ENCODE measurements at regions not wholly inside any gene's neighbourhood (a gene's known extent, or its start where the extent isn't known, plus 50 kb on each side); places are given as distances from the start of the nearest gene placed in this dataset.

- no peaks in the 10 kb centered on the region for H3K79me2 ChIP-seq (ENCODE audit: control insufficient read depth, low read length)
- H3K4me1 ChIP-seq (ENCODE audit: control insufficient read depth, low read length), result no peaks in the 10 kb centered on the region
- H3K4me2 ChIP-seq (ENCODE audit: low read length), result no peak overlapping the region
- TF ChIP-seq EZH2phosphoT487 (IDR thresholded peaks at IDR 0.05; ENCODE audit: borderline replicate concordance, low read length), result no peak
- TF ChIP-seq CTCF (IDR thresholded peaks at IDR 0.05; ENCODE audit: low read depth, low read length, poor library complexity, severe bottlenecking), result no peak
- no peaks in the 10 kb centered on the region for H3K36me3 ChIP-seq (ENCODE audit: control insufficient read depth, low read length)
- H3K9me2 ChIP-seq (replicated peaks; ENCODE audit: control insufficient read depth, low read length), result no peaks in the 10 kb centered on the region
- H3K27me3 ChIP-seq (ENCODE audit: control insufficient read depth, low read length), result no peaks in the 10 kb centered on the region
- H3K4me3 ChIP-seq (ENCODE audit: low read length), result no peak overlapping the region
- H3K27ac ChIP-seq (ENCODE audit: low read depth, low read length), result no peak overlapping the region
- H3K9me3 ChIP-seq (ENCODE audit: control insufficient read depth, insufficient read depth, low read length), result no peaks in the 10 kb centered on the region
- no peaks in the 10 kb centered on the region for H3F3A ChIP-seq (ENCODE audit: control insufficient read depth, insufficient read depth)
- H4K20me1 ChIP-seq (ENCODE audit: control insufficient read depth, insufficient read depth, low read depth, low read length), result no peaks in the 10 kb centered on the region
These were observed 466.9 kb upstream of the SUCLG2 start for GRCh38 chr3:68121287-68121686.

GRCh38 chr3:68116580-68116979 lies 462.2 kb upstream of the SUCLG2 start:
- no peaks in the 10 kb centered on the region for H3K27me3 ChIP-seq (ENCODE audit: control insufficient read depth, low read length)
- H3K27ac ChIP-seq (ENCODE audit: low read depth, low read length), result no peak overlapping the region
- no peaks in the 10 kb centered on the region for H3K79me2 ChIP-seq (ENCODE audit: control insufficient read depth, low read length)
- no peaks in the 10 kb centered on the region for H3K9me2 ChIP-seq (replicated peaks; ENCODE audit: control insufficient read depth, low read length)
- no peaks in the 10 kb centered on the region for H3K4me1 ChIP-seq (ENCODE audit: control insufficient read depth, low read length)
- no peak overlapping the region for H3K4me2 ChIP-seq (ENCODE audit: low read length)
- TF ChIP-seq CTCF (IDR thresholded peaks at IDR 0.05; ENCODE audit: low read depth, low read length, poor library complexity, severe bottlenecking) (no peak), EZH2phosphoT487 (IDR thresholded peaks at IDR 0.05; ENCODE audit: borderline replicate concordance, low read length) (no peak)
- no peaks in the 10 kb centered on the region for H3K36me3 ChIP-seq (ENCODE audit: control insufficient read depth, low read length)
- no peaks in the 10 kb centered on the region for H3F3A ChIP-seq (ENCODE audit: control insufficient read depth, insufficient read depth)
- H3K9me3 ChIP-seq (ENCODE audit: control insufficient read depth, insufficient read depth, low read length), result no peaks in the 10 kb centered on the region
- no peak overlapping the region for H3K4me3 ChIP-seq (ENCODE audit: low read length)
- H4K20me1 ChIP-seq (ENCODE audit: control insufficient read depth, insufficient read depth, low read depth, low read length), result no peaks in the 10 kb centered on the region

GRCh38 chr3:68103811-68104210 lies 449.4 kb upstream of the SUCLG2 start:
- Histone ChIP-seq H4K20me1 (ENCODE audit: control insufficient read depth, insufficient read depth, low read depth, low read length) (no peaks in the 10 kb centered on the region), H3K79me2 (ENCODE audit: control insufficient read depth, low read length) (no peaks in the 10 kb centered on the region), H3K4me3 (ENCODE audit: low read length) (no peak overlapping the region), H3F3A (ENCODE audit: control insufficient read depth, insufficient read depth) (no peaks in the 10 kb centered on the region), H3K9me3 (ENCODE audit: control insufficient read depth, insufficient read depth, low read length) (peaks cover 5% of the 10 kb centered on the region; the same call in 1 of the 2 replicates), H3K4me2 (ENCODE audit: low read length) (no peak overlapping the region), H3K36me3 (ENCODE audit: control insufficient read depth, low read length) (no peaks in the 10 kb centered on the region), H3K9me2 (replicated peaks; ENCODE audit: control insufficient read depth, low read length) (no peaks in the 10 kb centered on the region), H3K4me1 (ENCODE audit: control insufficient read depth, low read length) (no peaks in the 10 kb centered on the region), H3K27me3 (ENCODE audit: control insufficient read depth, low read length) (no peaks in the 10 kb centered on the region), H3K27ac (ENCODE audit: low read depth, low read length) (no peak overlapping the region)
- no peak for TF ChIP-seq CTCF (IDR thresholded peaks at IDR 0.05; ENCODE audit: low read depth, low read length, poor library complexity, severe bottlenecking)

GRCh38 chr3:68090571-68090970 lies 436.2 kb upstream of the SUCLG2 start:
- peaks cover 22% of the 10 kb centered on the region for H3K4me1 ChIP-seq (ENCODE audit: control insufficient read depth, low read length)
- TF ChIP-seq CTCF (IDR thresholded peaks at IDR 0.05; ENCODE audit: low read depth, low read length, poor library complexity, severe bottlenecking) (no peak), EZH2phosphoT487 (IDR thresholded peaks at IDR 0.05; ENCODE audit: borderline replicate concordance, low read length) (no peak)
- H3F3A ChIP-seq (ENCODE audit: control insufficient read depth, insufficient read depth), result no peaks in the 10 kb centered on the region
- H3K27ac ChIP-seq (ENCODE audit: low read depth, low read length), result no peak overlapping the region
- no peak overlapping the region for H3K4me2 ChIP-seq (ENCODE audit: low read length)
- no peaks in the 10 kb centered on the region for H3K27me3 ChIP-seq (ENCODE audit: control insufficient read depth, low read length)
- H3K4me3 ChIP-seq (ENCODE audit: low read length), result no peak overlapping the region
- no peaks in the 10 kb centered on the region for H3K9me2 ChIP-seq (replicated peaks; ENCODE audit: control insufficient read depth, low read length)
- no peaks in the 10 kb centered on the region for H3K79me2 ChIP-seq (ENCODE audit: control insufficient read depth, low read length)
- H3K9me3 ChIP-seq (ENCODE audit: control insufficient read depth, insufficient read depth, low read length), result no peaks in the 10 kb centered on the region
- H4K20me1 ChIP-seq (ENCODE audit: control insufficient read depth, insufficient read depth, low read depth, low read length), result no peaks in the 10 kb centered on the region
- no peaks in the 10 kb centered on the region for H3K36me3 ChIP-seq (ENCODE audit: control insufficient read depth, low read length)
